ENCODE measurements at regions not wholly inside any gene's neighbourhood (a gene's known extent, or its start where the extent isn't known, plus 50 kb on each side); places are given as distances from the start of the nearest gene placed in this dataset.

DNA sequence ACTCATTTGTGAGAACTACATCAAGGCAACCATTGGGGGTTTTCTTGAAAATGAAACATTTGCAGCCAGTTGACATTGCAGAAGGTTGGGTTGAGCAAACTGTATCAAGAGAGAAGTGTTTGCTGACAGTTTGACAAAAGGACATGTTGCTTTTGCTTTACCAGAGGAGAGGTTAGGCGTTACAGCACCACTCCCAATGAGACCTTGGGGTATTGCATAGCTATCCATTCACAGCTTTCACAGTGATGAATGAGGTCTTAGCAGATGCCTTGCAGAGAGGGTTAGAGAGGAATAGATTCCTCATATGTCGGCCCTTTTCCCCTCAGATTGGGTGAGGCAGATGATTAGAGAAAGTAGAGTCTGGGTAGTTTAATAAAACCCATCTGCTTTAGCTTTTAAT, 988.9 kb upstream of the FLRT2 start:
- TF ChIP-seq, protein P1, sequence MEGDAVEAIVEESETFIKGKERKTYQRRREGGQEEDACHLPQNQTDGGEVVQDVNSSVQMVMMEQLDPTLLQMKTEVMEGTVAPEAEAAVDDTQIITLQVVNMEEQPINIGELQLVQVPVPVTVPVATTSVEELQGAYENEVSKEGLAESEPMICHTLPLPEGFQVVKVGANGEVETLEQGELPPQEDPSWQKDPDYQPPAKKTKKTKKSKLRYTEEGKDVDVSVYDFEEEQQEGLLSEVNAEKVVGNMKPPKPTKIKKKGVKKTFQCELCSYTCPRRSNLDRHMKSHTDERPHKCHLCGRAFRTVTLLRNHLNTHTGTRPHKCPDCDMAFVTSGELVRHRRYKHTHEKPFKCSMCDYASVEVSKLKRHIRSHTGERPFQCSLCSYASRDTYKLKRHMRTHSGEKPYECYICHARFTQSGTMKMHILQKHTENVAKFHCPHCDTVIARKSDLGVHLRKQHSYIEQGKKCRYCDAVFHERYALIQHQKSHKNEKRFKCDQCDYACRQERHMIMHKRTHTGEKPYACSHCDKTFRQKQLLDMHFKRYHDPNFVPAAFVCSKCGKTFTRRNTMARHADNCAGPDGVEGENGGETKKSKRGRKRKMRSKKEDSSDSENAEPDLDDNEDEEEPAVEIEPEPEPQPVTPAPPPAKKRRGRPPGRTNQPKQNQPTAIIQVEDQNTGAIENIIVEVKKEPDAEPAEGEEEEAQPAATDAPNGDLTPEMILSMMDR (IDR thresholded peaks at IDR 0.05): no peak
- Histone ChIP-seq H3K9me3 (no peaks in the 10 kb centered on the region), H3K27me3 (no peaks in the 10 kb centered on the region), H3K4me1 (no peaks in the 10 kb centered on the region), H3K27ac (no peak overlapping the region), H3K36me3 (no peaks in the 10 kb centered on the region), H3K4me3 (no peak overlapping the region)
- DNase-seq (no peak), ATAC-seq (no peak)
- intact Hi-C loops (cut with DNase I): no loop called here

DNA sequence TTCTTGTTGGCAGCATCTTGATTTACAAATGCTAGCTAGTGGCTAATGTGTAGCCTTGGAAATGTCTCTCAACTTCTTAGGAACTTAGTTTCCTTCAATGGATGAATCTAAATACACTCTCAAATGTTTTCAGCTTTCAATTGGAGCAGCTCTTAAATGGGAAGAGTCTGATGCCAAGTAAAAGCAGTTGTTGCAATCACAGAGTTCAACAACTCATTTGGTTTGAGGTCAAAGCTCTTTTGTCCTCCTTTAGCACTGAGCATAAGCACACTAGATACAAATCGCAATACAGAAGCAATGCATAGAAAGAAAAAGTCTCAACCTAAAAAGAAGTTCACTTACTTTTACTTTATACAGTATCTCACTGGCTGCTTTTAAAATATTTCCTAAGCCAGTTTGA, 986.1 kb upstream of the FLRT2 start:
- ATAC-seq (no peak), DNase-seq (no peak)
- no peaks in the 10 kb centered on the region for H3K27me3 ChIP-seq

DNA sequence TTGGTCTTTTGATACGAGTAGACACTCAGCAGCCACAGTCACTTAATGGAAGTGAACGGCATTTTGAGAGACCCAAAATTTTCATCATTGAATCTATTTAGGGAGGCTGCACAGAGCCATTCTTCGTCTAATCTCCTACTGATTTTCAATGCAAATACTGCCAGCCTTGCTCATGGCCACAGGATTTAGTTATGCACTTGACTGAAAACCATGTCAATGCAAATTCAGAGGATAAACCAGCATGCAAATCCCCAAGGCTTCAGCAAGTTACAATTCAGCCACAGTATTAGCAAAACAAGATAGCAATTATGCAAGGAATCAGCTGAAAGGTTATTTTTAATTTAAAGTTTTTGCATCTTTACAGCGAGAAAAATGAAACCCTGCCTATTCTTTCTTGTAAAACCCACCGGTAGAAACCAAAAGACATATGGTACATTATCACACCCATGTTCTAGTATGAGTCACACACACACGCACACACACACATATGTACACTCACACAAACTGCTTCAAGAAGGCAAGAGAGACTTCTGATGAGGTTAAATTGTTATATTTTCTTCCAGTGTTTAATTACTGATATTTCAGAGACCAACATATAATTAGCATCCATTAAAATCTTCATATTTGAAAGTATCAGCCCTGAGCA, 985.3 kb upstream of the FLRT2 start:
- Histone ChIP-seq H3K4me3 (no peak overlapping the region), H3K4me1 (no peaks in the 10 kb centered on the region), H3K9me3 (no peaks in the 10 kb centered on the region), H3K27ac (no peak overlapping the region), H3K36me3 (no peaks in the 10 kb centered on the region), H3K27me3 (no peaks in the 10 kb centered on the region)
- ATAC-seq (no peak), DNase-seq (no peak)
- TF ChIP-seq, protein P1 (IDR thresholded peaks at IDR 0.05): no peak
- intact Hi-C loops (cut with DNase I): no loop called here

More for the DNA sequence above, 986.1 kb upstream of the FLRT2 start:
- Histone ChIP-seq H3K27ac (no peak overlapping the region), H3K36me3 (no peaks in the 10 kb centered on the region), H3K4me1 (no peaks in the 10 kb centered on the region), H3K4me3 (no peak overlapping the region), H3K9me3 (no peaks in the 10 kb centered on the region)
- TF ChIP-seq, protein P1 (IDR thresholded peaks at IDR 0.05): no peak
- intact Hi-C loops (cut with DNase I): no loop called here

DNA sequence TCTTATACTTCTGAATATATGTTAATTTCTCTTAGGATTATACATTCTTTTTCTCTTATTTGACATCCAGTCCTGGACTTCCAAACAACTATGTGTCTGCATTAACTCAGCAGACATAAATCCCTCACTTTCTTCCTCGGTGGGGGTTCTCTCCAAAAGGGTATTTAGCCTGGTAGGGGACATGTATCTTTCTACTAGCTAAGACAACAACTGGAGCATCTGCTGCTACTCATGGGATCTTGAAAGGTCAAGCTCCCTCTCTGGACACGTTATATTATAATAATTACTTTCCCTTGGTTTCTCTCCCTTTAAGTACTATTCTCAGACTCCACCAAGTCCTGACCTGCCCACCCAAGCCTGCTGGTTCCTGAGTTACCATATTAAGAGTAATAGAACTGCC, 983.7 kb upstream of the FLRT2 start:
- Histone ChIP-seq H3K4me3 (no peak overlapping the region), H3K4me1 (no peaks in the 10 kb centered on the region), H3K36me3 (no peaks in the 10 kb centered on the region), H3K9me3 (no peaks in the 10 kb centered on the region), H3K27me3 (no peaks in the 10 kb centered on the region), H3K27ac (no peak overlapping the region)
- TF ChIP-seq, protein P1 (IDR thresholded peaks at IDR 0.05): no peak
- intact Hi-C loops (cut with DNase I): no loop called here
- ATAC-seq (no peak), DNase-seq (no peak)

DNA sequence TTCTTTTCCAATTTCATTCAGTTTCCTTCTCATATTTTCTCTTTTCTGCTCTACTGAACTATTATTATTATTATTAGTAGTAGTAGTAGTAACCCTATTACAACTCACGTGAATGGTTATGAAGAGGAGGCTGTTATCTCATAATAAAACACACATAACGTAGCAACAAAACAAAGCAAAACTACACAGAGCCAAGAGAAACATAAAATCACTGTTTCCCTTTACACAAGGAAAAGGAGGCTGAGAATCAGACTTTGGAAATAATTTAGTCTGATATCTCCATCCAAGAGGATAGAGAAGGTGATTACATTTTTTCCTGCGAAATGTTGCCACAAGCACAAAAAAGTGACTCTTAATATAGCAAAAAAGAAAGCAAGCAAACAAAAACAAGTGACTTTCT, 975.8 kb upstream of the FLRT2 start:
- no peak overlapping the region for H3K27ac ChIP-seq
- no peaks in the 10 kb centered on the region for H3K27me3 ChIP-seq
- intact Hi-C loops (cut with DNase I): no loop called here
- no peaks in the 10 kb centered on the region for H3K9me3 ChIP-seq
- no peak overlapping the region for H3K4me3 ChIP-seq
- TF ChIP-seq, protein P1 (IDR thresholded peaks at IDR 0.05): no peak
- ATAC-seq: no peak
- no peaks in the 10 kb centered on the region for H3K36me3 ChIP-seq
- no peak for DNase-seq
- no peaks in the 10 kb centered on the region for H3K4me1 ChIP-seq

DNA sequence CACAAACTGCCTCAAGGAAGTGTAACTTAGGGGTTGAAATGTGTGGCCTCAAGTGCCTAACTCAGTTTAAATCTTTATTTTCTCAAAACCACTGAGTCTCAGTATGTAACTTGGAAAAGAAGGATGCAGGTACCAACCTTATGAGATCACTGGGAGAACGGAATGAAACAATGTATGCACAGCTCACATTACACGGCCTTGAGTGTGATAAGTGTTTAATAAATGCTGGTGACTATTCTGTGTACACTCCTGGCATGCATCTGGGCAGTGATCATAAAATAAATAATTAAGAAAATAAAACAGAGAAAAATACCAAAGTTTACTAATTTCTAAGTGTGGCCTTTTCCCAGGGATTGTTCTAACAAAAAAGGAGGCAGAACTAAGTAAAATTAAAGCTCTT, 974.5 kb upstream of the FLRT2 start:
- Histone ChIP-seq H3K27ac (no peak overlapping the region), H3K4me1 (no peaks in the 10 kb centered on the region), H3K36me3 (no peaks in the 10 kb centered on the region), H3K27me3 (no peaks in the 10 kb centered on the region), H3K4me3 (no peak overlapping the region), H3K9me3 (no peaks in the 10 kb centered on the region)
- DNase-seq (no peak), ATAC-seq (no peak)
- intact Hi-C loops (cut with DNase I): no loop called here
- TF ChIP-seq, protein P1 (IDR thresholded peaks at IDR 0.05): no peak
